ENCODE measurements at regions not wholly inside any gene's neighbourhood (a gene's known extent, or its start where the extent isn't known, plus 50 kb on each side); places are given as distances from the start of the nearest gene placed in this dataset.

DNA sequence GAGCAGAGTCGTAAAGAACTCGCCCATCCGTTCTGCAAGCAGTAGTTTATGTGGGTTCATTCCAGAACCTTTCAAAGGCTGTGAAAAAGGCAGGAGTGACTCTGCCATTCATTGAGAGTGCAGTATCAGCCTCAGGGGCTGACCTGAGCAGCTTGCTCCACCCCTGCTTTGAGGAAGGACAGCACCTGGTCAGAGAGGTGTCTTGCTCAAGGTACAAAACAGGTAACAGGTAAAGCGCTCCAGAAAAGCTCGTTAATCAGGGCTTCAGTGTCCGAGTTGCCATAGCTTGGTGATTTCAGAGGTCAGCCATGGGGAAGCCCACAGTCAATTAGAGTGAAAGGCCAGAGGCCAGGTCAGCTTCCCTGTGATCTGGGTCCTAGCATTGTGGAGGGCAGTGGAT, 251.1 kb downstream of the ABCC12 start:
- TF ChIP-seq POLR2AphosphoS5 (IDR thresholded peaks at IDR 0.05; ENCODE audit: low read depth): no peak
- TF ChIP-seq, protein P1, sequence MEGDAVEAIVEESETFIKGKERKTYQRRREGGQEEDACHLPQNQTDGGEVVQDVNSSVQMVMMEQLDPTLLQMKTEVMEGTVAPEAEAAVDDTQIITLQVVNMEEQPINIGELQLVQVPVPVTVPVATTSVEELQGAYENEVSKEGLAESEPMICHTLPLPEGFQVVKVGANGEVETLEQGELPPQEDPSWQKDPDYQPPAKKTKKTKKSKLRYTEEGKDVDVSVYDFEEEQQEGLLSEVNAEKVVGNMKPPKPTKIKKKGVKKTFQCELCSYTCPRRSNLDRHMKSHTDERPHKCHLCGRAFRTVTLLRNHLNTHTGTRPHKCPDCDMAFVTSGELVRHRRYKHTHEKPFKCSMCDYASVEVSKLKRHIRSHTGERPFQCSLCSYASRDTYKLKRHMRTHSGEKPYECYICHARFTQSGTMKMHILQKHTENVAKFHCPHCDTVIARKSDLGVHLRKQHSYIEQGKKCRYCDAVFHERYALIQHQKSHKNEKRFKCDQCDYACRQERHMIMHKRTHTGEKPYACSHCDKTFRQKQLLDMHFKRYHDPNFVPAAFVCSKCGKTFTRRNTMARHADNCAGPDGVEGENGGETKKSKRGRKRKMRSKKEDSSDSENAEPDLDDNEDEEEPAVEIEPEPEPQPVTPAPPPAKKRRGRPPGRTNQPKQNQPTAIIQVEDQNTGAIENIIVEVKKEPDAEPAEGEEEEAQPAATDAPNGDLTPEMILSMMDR (conservative IDR thresholded peaks at IDR 0.05; ENCODE audit: low read depth in 2 of 2): no peak
